Activated gamma-delta T cell treated with Interleukin-2 at 50 U/mL for 16 hours (primary cell): ENCODE measurements at regions not wholly inside any gene's neighbourhood (a gene's known extent, or its start where the extent isn't known, plus 50 kb on each side); places are given as distances from the start of the nearest gene placed in this dataset.
A peak's percentile ranks its signal among the peaks of the same experiment; 100 is the strongest.

Experiments used
- DNase-seq: peaks from one replicate; pipeline ENCODE4 v3.0.0-alpha.2; 2020

GRCh38 chr13:73997964-73998363 lies 136.2 kb downstream of the KLF12 start:
- DNase-seq: no peak

DNA sequence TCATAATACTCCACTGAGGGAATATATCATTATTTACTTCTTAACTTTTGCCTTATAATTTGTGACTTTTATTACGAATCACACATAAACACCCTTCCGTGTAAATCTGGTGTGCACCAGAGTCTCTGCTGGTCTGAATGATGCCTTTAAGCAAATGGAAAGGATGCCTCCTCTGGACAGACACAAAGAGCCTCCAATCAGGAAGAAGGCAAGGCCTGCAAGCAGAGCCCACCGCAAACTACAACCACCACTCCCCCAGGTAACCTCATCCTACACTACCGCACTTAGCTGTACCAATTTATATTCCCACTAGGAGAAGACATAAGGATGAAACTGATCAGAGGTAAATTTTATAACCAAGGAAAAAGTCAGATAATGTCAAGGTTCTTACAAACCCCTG lies 137.6 kb downstream of the KLF12 start:
- DNase-seq: no peak

DNA sequence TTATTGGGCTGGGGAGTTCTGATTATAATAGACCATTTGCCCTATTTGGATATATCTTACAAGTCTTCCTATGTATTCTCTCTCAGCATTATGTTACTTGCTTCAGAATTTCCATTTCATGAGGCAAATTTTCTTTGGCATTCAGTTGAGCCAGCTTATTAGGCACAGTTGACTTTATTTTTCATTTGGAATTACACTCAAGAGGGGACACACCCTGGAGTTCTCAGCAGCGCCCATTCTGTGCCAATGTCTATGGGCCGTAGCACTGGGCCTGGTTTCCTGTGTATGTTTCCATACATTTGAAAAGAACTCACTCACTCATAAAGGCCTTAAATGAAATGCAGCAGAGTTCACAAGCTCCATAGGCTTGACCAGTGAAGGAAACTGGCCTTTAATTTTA lies 138.5 kb downstream of the KLF12 start:
- DNase-seq: no peak

- no peak for DNase-seq
Measured at GRCh38 chr13:73993661-73994060, 140.5 kb downstream of the KLF12 start.

DNA sequence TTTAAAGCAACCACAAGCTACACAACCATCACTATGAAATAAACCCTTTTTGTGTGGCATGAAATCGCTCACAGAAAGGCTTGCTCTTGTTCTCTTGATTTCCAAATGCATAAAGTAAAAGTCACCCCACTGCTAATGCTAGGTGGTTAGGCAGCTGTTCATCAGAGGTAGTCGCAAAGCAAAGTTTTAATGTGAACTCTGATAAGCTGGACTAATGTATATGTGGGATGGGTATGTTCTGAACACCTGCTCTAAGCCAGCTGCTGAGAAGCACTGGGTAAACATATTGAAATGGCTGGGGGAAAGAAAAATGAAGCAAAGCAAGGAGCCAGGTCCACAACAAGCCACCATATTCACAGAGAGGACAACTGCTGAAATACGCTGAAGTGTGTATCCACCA lies 142.3 kb downstream of the KLF12 start:
- DNase-seq: no peak

DNA sequence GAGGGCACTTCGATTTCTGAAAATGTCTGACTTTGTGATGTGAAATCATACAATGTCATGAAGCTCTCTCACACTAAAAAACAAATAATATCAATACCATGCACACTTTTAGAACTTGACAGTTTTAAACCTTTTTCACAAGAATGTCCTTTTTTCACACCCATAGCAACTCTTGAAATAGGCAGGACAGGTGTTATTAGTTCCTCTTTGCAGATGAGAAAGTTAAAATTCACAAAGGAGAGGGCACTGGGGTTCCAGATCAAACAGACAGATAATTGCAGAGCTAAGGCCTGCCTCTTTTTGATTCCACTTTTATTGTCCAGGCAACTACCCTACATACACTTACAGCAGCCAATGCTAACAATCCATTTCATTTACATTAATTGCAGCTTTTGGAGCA lies 142.8 kb downstream of the KLF12 start:
- DNase-seq: no peak

- DNase-seq: no peak
Measured at GRCh38 chr13:73989244-73989843, 144.9 kb downstream of the KLF12 start.

DNA sequence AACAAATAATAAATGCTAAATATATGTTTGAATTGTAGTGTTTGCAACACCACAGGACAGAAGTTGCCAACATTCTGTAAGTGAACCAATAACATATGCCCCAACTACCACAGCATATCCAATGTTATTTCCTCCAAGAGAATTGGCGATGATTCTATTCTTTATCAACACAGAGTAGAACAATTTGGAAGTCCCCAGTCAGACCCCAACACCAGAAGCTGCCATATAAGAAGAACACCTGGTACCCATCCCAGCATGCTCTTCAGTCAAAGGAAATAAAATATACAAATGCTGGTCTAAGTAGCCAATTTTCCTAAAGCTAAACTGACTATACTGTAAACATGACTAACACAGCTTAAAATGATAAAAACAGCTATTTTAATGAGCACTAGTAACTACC lies 145.7 kb downstream of the KLF12 start:
- no peak for DNase-seq

DNA sequence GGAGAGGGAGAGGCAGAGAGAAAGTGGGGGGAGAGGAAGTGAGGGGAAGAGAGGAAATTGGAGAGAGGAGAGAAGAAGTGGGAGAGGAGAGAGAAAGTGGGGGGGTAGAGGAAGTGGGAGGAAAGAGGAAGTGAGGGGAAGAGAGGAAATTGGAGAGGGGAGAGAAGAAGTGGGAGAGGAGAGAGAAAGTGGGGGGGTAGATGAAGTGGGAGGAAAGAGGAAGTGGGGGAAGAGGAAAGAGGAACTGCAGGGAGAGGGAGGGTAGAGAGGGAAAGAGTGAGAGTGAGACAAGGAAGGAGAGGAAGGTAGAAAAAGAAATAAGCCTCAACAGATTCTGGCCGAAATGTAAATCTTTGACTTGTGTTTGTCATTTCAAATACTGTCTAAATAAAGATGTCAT lies 146.6 kb downstream of the KLF12 start:
- DNase-seq: no peak

DNA sequence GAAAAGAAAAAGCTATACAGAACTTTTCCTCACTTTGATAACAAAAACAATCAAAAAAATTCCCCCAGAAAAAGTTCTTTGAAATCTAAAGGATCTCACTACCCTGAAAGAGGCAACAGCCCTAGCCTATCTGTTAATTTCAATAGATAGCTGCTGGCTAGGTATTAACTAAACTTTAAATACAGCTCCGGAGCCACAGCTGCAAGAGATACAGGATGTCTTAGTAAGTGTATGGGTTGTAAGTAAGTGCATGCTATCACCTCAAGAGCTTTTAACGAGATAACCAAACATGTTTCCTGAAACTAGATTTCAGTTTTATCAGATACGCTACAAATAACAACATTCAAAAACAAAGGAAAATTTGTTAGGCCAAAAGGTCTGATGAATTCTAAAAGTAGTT lies 148.4 kb downstream of the KLF12 start:
- no peak for DNase-seq

DNA sequence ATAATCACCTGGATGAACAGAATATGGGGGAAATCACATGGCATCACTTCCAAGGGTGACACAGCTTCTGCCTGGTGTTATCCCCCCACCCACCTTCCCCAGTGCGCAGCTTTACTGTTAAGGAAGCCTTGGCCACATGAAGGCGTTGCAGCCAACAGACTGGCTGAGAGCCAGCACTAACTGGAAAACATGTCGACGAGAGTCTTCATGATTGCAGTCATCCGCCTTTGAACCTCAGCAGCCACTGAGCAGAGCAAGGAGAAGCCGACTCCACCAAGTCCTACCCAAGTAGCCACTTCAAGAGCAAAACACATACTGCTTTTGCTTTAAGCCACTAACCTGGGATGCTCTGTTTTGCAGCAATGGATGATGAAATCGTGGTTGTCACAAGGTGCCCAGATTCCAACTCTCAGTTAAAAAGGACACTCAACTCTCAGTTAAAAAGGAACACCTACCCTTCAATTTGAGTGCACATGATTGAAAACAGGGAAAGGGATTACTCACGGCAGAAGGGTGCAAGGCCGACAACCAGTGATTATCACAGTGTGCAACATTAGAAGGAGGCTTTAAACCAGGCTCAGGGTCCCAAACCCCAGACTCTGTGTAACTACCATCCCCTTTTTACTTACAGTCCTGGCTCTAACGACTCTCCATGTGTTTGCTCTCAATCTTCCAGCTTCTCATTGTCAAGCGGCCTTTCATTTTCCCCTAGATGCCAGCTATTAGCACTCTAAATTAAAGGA lies 149.1 kb downstream of the KLF12 start:
- peak; percentile 60 for DNase-seq

- DNase-seq: no peak
Measured at GRCh38 chr13:73984201-73984600, 150.0 kb downstream of the KLF12 start.

DNA sequence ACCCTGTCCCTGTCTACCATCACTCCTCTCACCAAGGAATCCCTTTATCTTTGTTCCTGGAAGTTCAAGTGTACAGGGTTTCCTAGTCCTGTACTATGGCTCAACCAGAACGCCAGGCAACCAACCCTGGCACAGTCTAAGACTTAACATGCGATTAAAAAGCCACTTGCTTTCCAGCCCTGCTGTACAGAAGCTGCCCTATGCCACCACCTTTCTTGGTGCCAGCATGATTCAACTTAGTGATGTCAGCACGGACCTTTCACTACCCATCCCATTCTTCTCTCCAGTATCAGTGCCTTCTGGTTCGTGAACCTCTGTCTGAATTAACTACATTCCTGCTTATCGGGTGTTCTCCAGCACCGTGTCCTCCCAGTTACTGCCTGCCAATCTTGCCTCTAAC lies 151.1 kb downstream of the KLF12 start:
- no peak for DNase-seq

GRCh38 chr13:73981595-73981994 lies 152.6 kb downstream of the KLF12 start:
- DNase-seq: no peak

- DNase-seq: no peak
Measured at GRCh38 chr13:73975767-73976166, 158.4 kb downstream of the KLF12 start.

DNA sequence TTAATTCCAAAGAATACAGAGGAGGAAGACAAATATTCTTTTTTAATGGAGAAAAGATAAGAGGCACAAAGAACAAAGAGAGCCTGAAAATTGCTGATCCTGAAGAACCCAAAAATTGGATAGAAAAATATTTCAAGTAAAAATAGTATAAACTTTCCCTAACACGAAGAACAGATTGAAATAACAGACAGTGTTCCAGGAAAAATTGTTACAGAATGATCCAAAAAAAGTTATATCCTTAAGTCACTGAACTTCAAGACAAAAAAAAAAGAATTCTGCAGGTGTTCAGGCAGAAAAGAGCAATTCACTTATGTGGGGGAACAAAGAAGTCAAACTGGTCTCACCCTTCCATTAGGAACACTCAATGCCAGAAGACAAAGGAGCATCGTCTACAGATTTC lies 160.2 kb downstream of the KLF12 start:
- DNase-seq: no peak

- DNase-seq: no peak
Measured at GRCh38 chr13:73973156-73973555, 161.0 kb downstream of the KLF12 start.

DNA sequence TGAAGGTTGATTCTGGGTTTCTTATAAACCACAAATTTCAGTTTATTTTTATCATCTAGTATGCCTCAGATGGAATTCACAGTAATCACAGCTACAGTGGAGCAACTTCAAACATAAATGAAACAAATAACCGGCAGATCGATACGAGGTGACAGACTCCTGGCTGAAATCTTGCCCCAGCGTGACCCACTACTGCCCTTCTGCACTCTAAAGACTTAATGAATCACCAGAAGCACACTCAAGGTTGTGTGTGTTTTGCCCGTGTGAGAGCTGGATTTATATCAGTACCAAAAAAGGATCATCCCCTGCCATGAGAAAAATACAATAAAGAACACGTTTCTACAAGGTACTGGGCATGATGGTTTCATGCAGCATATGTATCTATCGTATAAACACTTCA lies 161.7 kb downstream of the KLF12 start:
- no peak for DNase-seq

GRCh38 chr13:73971481-73971880 lies 162.7 kb downstream of the KLF12 start:
- no peak for DNase-seq

GRCh38 chr13:73970421-73971055 lies 163.7 kb downstream of the KLF12 start:
- DNase-seq: no peak

DNA sequence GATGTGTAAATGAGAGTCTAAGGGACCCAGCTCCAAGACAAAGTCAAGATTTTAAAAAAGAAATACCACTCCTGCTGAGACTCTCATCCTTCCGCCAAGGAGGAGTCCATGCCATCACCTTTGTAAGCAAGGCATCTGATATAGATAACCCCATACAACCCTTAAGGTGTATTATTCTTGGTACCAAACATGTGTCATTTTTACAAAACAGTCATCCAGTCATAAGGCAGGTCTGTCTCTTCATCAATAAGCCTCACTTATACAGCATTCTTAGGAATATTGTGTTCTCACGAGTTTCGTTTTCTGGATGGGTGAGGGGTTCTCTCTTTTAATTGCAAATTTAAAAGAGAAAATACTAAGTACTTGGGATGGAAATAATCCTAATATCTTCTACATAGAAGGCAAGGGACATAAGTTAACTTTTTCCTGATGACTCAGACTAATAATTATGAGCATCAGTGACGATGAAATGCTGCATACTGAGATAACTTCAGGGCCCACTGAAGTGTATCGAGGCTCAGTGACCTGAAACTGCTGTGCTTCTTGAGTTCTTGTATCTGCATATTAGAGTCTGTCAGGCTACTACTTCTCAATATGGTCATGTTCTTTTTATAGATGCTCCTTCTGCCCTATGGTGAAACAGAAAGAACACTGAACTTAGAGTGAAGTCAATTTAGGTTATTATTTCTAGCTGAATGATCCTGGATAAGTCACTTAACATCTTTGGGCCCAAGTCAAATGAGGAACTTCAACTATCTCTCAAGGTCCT lies 166.6 kb downstream of the KLF12 start:
- DNase-seq: no peak

- DNase-seq: no peak
Measured at GRCh38 chr13:73966331-73966730, 167.9 kb downstream of the KLF12 start.

GRCh38 chr13:73962284-73962683 lies 171.9 kb downstream of the KLF12 start:
- DNase-seq: no peak

GRCh38 chr13:73961181-73961580 lies 173.0 kb downstream of the KLF12 start:
- no peak for DNase-seq
